GM23338 (cell line): ENCODE measurements at regions not wholly inside any gene's neighbourhood (a gene's known extent, or its start where the extent isn't known, plus 50 kb on each side); places are given as distances from the start of the nearest gene placed in this dataset.

Source experiments
- ATAC-seq: fragments of 200-7000 bp; cut with Tn5 transposase; 3 replicates; pipeline ENCODE4 v1.9.1; 2020
- DNase-seq: peaks from one replicate; pipeline ENCODE4 v3.0.0-alpha.2; 2015; ENCODE audit warnings: low spot score
- H2AFZ ChIP-seq: fragments of 200-600 bp; sonication (generic); 2 replicates; pipeline ENCODE4 v1.8.0; 2016; ENCODE audit warnings: antibody characterized with exemption, mild to moderate bottlenecking, moderate library complexity
- H3F3A ChIP-seq: fragments of 200-600 bp; sonication (generic); replicated peaks from 2 replicates; pipeline ENCODE4 v1.8.0; 2017; ENCODE audit warnings: antibody characterized with exemption, mixed run types, low read depth
- H3K27ac ChIP-seq: fragments of 200-600 bp; sonication (generic); 2 replicates; pipeline ENCODE4 v1.6.1; 2016; ENCODE audit warnings: low read depth
- H3K27me3 ChIP-seq: fragments of 200-600 bp; sonication (generic); 2 replicates; pipeline ENCODE4 v1.8.0; 2016; ENCODE audit warnings: mild to moderate bottlenecking, mixed run types, moderate library complexity; ENCODE audit not compliant: insufficient read depth
- H3K36me3 ChIP-seq: fragments of 200-600 bp; sonication (generic); 2 replicates; pipeline ENCODE4 v1.8.0; 2016; ENCODE audit warnings: mild to moderate bottlenecking; ENCODE audit not compliant: insufficient read depth
- H3K4me1 ChIP-seq: fragments of 200-600 bp; sonication (generic); 2 replicates; pipeline ENCODE4 v1.8.0; 2016; ENCODE audit warnings: mild to moderate bottlenecking, moderate library complexity; ENCODE audit not compliant: insufficient read depth
- H3K4me2 ChIP-seq: fragments of 200-600 bp; sonication (generic); 2 replicates; pipeline ENCODE4 v1.7.1; 2017; ENCODE audit warnings: mixed run types
- H3K4me3 ChIP-seq: fragments of 200-600 bp; sonication (generic); 2 replicates; pipeline ENCODE4 v1.6.1; 2016; ENCODE audit warnings: mixed run types
- H3K79me2 ChIP-seq: fragments of 200-600 bp; sonication (generic); replicated peaks from 2 replicates; pipeline ENCODE4 v1.8.0; 2017; ENCODE audit warnings: mild to moderate bottlenecking; ENCODE audit not compliant: insufficient read depth
- H3K9me2 ChIP-seq: fragments of 200-600 bp; sonication (generic); 2 replicates; pipeline ENCODE4 v1.8.0; 2017; ENCODE audit not compliant: insufficient read depth
- H4K20me1 ChIP-seq: fragments of 200-600 bp; sonication (generic); replicated peaks from 2 replicates; pipeline ENCODE4 v1.8.0; 2017; ENCODE audit warnings: mild to moderate bottlenecking; ENCODE audit not compliant: insufficient read depth
- H3K27ac Mint-ChIP-seq: 2 replicates; pipeline ENCODE4 v1.8.0; 2020; ENCODE audit warnings: inconsistent platforms, mild to moderate bottlenecking, moderate library complexity, mixed read lengths
- H3K27me3 Mint-ChIP-seq: 3 replicates; pipeline ENCODE4 v1.8.0; 2022; ENCODE audit warnings: low read depth, mild to moderate bottlenecking, moderate library complexity, mixed read lengths, inconsistent platforms; ENCODE audit not compliant: insufficient read depth, poor library complexity
- H3K36me3 Mint-ChIP-seq: 3 replicates; pipeline ENCODE4 v1.8.0; 2021; ENCODE audit warnings: low read depth, mild to moderate bottlenecking, inconsistent platforms, moderate library complexity, mixed read lengths
- H3K4me1 Mint-ChIP-seq: 3 replicates; pipeline ENCODE4 v1.8.0; 2020; ENCODE audit warnings: mild to moderate bottlenecking, inconsistent platforms, mixed read lengths
- H3K4me3 Mint-ChIP-seq: 3 replicates; pipeline ENCODE4 v1.8.0; 2021; ENCODE audit warnings: moderate library complexity, mild to moderate bottlenecking, inconsistent platforms, mixed read lengths
- H3K9me3 Mint-ChIP-seq: 3 replicates; pipeline ENCODE4 v1.8.0; 2020; ENCODE audit warnings: moderate library complexity, mild to moderate bottlenecking, inconsistent platforms, mixed read lengths
- CREB1 ChIP-seq: fragments of 250-450 bp; sonication (Bioruptor Pico); IDR thresholded peaks from 2 replicates; pipeline ENCODE4 v1.5.0; 2020; ENCODE audit warnings: low read depth, mild to moderate bottlenecking, moderate library complexity
- CTCF ChIP-seq, 2 experiments: fragments of 200-600 bp in 1 of 2; sonication (generic) in 1 of 2; conservative IDR thresholded peaks; 2 replicates each; pipeline versions ENCODE4 v1.5.1 to v1.6.1; 2016 to 2017; ENCODE audit warnings: antibody characterized with exemption in 2 of 2, low read depth in 2 of 2, mild to moderate bottlenecking in 2 of 2, moderate library complexity in 1 of 2
- ETS1 ChIP-seq: IDR thresholded peaks from 2 replicates; pipeline ENCODE4 v1.6.1; 2016; ENCODE audit warnings: antibody characterized with exemption
- EZH2 ChIP-seq: fragments of 200-600 bp; sonication (generic); IDR thresholded peaks from one replicate; pipeline ENCODE4 v1.8.0; 2017; ENCODE audit warnings: antibody characterized with exemption, mild to moderate bottlenecking, low read depth; ENCODE audit not compliant: unreplicated experiment
- EZH2phosphoT487 ChIP-seq: fragments of 200-600 bp; sonication (generic); IDR thresholded peaks from one replicate; pipeline ENCODE4 v1.8.1; 2018; ENCODE audit warnings: antibody characterized with exemption; ENCODE audit not compliant: unreplicated experiment
- JUNB ChIP-seq: IDR thresholded peaks from one replicate; pipeline ENCODE4 v1.6.1; 2016; ENCODE audit warnings: antibody characterized with exemption; ENCODE audit not compliant: unreplicated experiment
- NANOG ChIP-seq: IDR thresholded peaks from 2 replicates; pipeline ENCODE4 v1.6.1; 2016; ENCODE audit warnings: antibody characterized with exemption, borderline replicate concordance
- POLR2AphosphoS5 ChIP-seq: IDR thresholded peaks from 2 replicates; pipeline ENCODE4 v1.6.1; 2016; ENCODE audit warnings: antibody characterized with exemption, low read depth
- REST ChIP-seq: IDR thresholded peaks from one replicate; pipeline ENCODE4 v1.6.1; 2018; ENCODE audit warnings: antibody characterized with exemption; ENCODE audit not compliant: unreplicated experiment
- STAT1 ChIP-seq: IDR thresholded peaks from one replicate; pipeline ENCODE4 v1.6.1; 2016; ENCODE audit warnings: antibody characterized with exemption; ENCODE audit not compliant: unreplicated experiment
- ZNF114 ChIP-seq: fragments of 250-450 bp; sonication (Bioruptor Pico); IDR thresholded peaks from 2 replicates; pipeline ENCODE4 v1.5.0; 2020; ENCODE audit warnings: mild to moderate bottlenecking, moderate library complexity
- ZNF331 ChIP-seq: fragments of 250-450 bp; sonication (Bioruptor Pico); IDR thresholded peaks from 2 replicates; pipeline ENCODE4 v1.5.0; 2020; ENCODE audit warnings: low read depth, mild to moderate bottlenecking, moderate library complexity
- TF ChIP-seq, protein P1 (sequence below): fragments of 250-450 bp; sonication (Bioruptor Pico); IDR thresholded peaks from 2 replicates; pipeline ENCODE4 v1.5.0; 2020; ENCODE audit warnings: mild to moderate bottlenecking, moderate library complexity

GRCh38 chr1:98487620-98488019 lies 173.9 kb upstream of the SNX7 start:
- Histone ChIP-seq H3K27me3 (no peaks in the 10 kb centered on the region), H3F3A (no peaks in the 10 kb centered on the region), H3K79me2 (no peaks in the 10 kb centered on the region), H4K20me1 (no peaks in the 10 kb centered on the region), H3K4me2 (no peak overlapping the region), H3K9me2 (no peaks in the 10 kb centered on the region), H2AFZ (0 out of 2 replicates have a peak overlapping the region, but pooled peaks have one; percentile 20), H3K27ac (no peak overlapping the region), H3K4me1 (no peaks in the 10 kb centered on the region), H3K36me3 (no peaks in the 10 kb centered on the region), H3K4me3 (no peak overlapping the region)
- no peak overlapping the region for H3K4me3 Mint-ChIP-seq
- ATAC-seq: no peak
- no peaks in the 10 kb centered on the region for H3K4me1 Mint-ChIP-seq
- no peak for DNase-seq
- peaks cover 1% of the 10 kb centered on the region for H3K27me3 Mint-ChIP-seq
- TF ChIP-seq CREB1 (no peak), ZNF114 (no peak), EZH2 (no peak), STAT1 (no peak), REST (no peak), ZNF331 (no peak), JUNB (no peak), POLR2AphosphoS5 (no peak), NANOG (no peak), CTCF (conservative IDR thresholded peaks at IDR 0.05; ENCODE audit: low read depth in 2 of 2) (no peak), EZH2phosphoT487 (no peak), ETS1 (no peak)
- TF ChIP-seq, protein P1, sequence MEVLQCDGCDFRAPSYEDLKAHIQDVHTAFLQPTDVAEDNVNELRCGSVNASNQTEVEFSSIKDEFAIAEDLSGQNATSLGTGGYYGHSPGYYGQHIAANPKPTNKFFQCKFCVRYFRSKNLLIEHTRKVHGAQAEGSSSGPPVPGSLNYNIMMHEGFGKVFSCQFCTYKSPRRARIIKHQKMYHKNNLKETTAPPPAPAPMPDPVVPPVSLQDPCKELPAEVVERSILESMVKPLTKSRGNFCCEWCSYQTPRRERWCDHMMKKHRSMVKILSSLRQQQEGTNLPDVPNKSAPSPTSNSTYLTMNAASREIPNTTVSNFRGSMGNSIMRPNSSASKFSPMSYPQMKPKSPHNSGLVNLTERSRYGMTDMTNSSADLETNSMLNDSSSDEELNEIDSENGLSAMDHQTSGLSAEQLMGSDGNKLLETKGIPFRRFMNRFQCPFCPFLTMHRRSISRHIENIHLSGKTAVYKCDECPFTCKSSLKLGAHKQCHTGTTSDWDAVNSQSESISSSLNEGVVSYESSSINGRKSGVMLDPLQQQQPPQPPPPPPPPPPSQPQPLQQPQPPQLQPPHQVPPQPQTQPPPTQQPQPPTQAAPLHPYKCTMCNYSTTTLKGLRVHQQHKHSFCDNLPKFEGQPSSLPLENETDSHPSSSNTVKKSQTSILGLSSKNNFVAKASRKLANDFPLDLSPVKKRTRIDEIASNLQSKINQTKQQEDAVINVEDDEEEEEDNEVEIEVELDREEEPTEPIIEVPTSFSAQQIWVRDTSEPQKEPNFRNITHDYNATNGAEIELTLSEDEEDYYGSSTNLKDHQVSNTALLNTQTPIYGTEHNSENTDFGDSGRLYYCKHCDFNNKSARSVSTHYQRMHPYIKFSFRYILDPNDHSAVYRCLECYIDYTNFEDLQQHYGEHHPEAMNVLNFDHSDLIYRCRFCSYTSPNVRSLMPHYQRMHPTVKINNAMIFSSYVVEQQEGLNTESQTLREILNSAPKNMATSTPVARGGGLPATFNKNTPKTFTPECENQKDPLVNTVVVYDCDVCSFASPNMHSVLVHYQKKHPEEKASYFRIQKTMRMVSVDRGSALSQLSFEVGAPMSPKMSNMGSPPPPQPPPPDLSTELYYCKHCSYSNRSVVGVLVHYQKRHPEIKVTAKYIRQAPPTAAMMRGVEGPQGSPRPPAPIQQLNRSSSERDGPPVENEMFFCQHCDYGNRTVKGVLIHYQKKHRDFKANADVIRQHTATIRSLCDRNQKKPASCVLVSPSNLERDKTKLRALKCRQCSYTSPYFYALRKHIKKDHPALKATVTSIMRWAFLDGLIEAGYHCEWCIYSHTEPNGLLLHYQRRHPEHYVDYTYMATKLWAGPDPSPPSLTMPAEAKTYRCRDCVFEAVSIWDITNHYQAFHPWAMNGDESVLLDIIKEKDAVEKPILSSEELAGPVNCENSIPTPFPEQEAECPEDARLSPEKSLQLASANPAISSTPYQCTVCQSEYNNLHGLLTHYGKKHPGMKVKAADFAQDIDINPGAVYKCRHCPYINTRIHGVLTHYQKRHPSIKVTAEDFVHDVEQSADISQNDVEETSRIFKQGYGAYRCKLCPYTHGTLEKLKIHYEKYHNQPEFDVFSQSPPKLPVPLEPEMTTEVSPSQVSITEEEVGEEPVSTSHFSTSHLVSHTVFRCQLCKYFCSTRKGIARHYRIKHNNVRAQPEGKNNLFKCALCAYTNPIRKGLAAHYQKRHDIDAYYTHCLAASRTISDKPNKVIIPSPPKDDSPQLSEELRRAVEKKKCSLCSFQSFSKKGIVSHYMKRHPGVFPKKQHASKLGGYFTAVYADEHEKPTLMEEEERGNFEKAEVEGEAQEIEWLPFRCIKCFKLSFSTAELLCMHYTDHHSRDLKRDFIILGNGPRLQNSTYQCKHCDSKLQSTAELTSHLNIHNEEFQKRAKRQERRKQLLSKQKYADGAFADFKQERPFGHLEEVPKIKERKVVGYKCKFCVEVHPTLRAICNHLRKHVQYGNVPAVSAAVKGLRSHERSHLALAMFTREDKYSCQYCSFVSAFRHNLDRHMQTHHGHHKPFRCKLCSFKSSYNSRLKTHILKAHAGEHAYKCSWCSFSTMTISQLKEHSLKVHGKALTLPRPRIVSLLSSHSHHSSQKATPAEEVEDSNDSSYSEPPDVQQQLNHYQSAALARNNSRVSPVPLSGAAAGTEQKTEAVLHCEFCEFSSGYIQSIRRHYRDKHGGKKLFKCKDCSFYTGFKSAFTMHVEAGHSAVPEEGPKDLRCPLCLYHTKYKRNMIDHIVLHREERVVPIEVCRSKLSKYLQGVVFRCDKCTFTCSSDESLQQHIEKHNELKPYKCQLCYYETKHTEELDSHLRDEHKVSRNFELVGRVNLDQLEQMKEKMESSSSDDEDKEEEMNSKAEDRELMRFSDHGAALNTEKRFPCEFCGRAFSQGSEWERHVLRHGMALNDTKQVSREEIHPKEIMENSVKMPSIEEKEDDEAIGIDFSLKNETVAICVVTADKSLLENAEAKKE (CRISPR knock-in tag): no peak
- H3K27ac Mint-ChIP-seq: no peak overlapping the region
- no peaks in the 10 kb centered on the region for H3K9me3 Mint-ChIP-seq
- no peaks in the 10 kb centered on the region for H3K36me3 Mint-ChIP-seq
